HG03432 (cell line): ENCODE measurements at regions not wholly inside any gene's neighbourhood (a gene's known extent, or its start where the extent isn't known, plus 50 kb on each side); places are given as distances from the start of the nearest gene placed in this dataset.

Experiments
- ATAC-seq: cut with Tn5 transposase; IDR thresholded peaks from one replicate; pipeline ENCODE4 v1.9.1; 2021; ENCODE audit warnings: mild to moderate bottlenecking, moderate library complexity; ENCODE audit not compliant: unreplicated experiment

DNA sequence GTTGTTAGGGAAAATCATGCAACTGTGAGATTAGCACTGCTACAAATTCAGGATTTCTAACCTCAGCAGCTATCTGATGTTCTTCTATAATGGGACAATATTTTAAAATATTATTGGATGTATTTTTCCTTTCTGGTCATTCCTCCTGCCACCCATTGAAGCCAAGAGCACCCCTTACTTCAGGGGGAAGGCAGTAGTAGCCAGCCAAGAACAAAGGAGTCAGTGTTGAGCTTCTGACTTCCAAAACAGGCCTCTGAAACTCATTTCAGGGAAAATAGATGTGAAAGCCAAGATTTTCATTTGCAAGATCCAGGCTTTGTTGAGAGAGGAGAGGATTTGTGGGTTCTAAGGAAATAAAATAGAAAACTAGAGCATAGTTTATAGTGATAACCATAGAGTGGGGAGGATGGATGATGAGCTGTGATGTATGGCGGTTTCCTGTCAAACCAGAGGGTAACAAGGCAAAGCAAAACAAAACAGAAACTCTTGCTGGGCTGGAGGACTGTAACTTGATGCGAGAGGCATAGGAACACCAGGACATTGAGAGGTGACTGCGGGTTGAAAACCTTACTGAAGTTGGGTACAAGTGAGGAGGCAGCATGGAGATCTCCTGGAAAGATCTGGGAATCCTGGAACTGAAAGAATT is 173.7 kb upstream of the LEF1 start:
- ATAC-seq, result peak; percentile 69

DNA sequence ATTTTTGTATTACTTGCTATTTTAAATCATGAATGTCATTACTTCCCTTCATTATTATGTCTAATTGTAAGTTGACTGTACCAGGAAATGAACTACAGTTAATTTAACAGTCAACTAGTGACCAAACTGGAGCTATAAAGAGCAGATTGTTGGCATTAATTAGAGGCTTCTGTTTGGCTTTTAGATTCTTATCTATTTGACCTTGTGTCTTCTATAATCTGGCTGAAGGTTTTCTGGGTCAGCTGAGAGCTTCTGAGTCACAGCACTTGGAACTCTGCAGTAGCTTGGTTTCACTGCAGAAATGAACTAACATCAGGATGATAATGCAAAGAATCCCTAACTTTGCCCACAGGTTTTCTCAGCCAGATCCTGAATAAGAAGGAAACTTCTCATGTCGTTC is 169.2 kb upstream of the LEF1 start:
- no peak for ATAC-seq

DNA sequence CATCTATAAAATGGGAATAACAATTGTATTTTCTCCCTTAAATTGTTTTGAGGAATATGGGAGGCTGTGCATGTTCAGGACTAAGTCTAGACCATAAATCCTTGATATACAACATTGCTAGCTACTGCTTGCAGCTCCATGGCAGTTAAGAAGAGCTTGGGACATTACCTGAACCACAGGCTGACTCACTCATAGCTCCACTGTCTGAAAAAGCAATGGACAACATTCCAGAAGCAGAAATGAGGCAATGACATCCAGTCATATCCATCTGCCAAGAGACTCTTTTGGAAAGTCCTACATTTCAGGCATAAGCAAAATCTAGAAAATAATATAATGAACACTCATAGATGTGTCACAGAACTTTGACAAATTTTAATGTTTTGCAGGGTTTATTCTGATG is 167.3 kb upstream of the LEF1 start:
- no peak for ATAC-seq

DNA sequence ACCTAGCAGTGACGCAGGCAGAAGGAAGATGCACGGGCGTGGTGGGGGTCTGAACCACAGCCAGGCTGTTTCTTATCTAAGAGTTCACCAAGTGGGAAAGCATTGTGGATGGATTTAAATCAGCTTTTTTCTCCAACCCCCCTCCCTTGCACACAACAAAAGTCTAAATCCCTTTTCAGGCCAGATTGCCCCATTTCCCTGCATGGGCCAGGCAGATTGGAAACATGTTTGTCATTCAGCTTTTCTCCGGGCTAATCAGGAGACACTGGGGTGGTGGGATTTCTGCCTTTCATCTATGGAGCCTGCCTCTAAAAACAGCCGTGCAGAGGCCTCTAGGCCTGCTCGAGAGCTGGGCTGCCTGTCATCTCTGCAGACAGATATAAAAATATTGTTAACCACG is 166.3 kb upstream of the LEF1 start:
- no peak for ATAC-seq

DNA sequence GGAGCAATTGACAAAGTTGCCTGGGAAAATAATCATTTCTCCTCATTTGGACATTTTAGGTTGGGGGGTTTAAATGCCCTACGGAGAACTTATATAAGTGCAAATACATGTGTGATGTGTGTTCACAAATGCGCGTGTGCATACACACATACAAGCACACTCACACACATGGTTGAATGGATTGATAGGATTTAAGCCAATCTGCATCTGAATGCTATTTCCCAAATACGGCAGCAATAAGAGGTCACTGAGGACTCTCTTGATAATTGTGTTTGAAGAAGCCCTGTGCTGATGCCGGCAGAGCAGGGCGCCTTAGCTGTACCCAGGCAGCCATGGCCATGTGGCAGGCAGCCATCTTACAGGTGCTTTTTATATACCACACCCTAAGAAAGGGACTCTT is 165.3 kb upstream of the LEF1 start:
- no peak for ATAC-seq

DNA sequence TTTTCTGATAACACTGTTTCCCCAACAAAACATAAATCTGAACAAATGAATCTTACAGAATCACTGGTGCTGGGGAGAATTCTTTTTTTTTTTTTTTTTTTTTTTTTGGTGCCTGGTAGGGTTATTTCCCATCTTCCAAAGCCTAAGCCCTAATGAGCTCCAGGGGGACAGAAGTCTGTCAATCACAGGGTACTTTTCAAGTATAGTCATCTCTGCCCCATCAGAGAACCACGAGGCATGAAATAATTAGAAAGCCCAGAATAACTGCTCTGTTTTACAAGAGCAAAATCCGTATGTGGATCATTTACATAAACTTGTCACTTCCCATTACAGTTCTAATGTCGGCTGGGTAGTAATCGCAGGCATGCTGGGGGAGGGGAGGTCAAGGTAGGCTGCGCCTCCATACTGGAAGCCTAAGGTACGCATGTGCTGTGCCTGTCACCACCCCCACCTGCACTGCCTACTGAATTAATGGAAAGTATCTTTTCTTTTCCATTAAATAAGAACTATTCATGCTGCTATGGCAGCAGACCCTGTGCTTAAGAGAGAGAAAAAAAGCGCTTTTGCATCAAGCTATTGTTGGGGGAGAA is 164.7 kb upstream of the LEF1 start:
- ATAC-seq, result no peak

DNA sequence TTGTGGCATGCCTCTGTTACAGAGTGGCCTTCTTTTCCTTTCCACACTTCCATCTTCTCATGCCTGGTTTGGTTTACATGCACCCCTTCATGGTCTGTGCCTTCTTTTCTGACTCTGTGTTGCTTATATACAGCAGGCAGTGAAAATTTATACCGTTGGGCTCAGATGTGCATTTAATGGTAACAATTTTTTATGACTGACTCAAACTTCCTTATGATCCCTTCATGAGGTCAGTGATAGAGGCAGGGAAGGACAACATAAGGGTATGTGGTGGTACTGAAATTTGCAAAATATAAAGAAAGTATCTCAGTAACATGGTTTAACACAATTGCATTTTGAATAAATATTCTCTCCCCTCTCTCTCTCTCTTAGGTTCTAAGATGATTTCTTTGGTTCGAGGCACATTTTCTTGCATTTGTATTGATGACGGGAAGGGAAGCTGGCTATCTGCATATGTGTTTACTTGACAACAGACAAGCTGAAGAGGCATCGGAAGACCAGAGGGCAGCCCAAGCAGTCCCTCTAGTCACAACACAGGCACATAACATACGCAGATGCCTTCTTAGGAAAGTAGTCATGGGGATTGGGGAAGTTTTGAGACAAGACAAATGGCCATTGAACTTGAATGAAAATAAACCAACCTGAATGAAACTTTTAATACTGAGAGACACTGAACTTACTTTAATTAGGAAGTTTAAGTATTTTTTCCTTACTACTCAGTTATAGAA is 163.3 kb upstream of the LEF1 start:
- ATAC-seq, result no peak

DNA sequence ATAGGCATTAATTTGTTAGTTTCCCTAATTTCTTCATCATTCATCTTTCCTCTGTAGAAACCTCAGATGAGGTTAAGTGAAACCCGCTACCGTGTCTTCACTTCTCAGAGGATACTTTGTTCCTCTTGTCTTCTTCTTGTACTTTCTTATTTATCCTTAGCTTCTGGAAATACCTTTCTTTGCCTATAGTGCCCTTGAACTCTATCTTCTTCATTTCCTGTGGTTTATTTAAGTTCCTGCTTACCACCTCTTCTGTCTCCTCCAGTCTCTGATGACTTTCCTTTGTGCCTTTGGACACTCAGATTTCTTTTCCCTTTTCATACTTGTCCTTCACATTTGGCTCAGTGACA is 159.6 kb upstream of the LEF1 start:
- ATAC-seq, result no peak

DNA sequence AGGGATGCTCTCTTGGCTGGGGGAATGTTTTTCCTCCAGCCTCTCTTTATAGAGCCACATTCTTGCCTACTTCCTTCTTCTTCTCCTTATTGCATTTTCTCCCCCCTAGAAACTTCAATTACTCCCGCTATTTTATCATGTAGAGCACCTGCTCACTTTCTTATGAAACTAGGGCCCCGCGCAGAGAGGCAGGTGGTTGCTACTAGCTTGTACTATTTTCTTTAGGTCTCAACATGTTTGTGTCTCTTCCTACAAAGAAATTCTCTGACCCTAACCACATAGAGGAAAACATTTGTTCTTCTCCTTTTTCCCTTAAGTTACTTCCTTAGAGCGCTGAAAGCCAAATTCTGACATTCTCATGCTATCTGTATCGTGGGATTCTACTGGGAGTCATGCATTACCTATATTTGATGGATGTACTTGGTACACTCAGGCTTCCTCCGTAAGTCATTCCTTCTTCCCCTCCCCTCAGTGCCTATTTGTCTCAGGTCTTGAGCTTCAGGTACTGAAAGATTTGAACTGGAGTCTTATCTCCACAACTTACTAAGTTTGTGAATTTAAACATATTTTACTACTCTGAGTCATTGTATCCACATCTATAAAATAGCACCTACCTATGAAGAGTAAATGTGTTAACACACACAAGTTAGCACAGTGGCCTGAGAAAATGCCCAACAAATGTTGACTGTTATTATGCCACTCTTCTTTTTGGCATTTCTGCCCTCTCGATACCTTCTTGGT is 159.1 kb upstream of the LEF1 start:
- ATAC-seq, result no peak

DNA sequence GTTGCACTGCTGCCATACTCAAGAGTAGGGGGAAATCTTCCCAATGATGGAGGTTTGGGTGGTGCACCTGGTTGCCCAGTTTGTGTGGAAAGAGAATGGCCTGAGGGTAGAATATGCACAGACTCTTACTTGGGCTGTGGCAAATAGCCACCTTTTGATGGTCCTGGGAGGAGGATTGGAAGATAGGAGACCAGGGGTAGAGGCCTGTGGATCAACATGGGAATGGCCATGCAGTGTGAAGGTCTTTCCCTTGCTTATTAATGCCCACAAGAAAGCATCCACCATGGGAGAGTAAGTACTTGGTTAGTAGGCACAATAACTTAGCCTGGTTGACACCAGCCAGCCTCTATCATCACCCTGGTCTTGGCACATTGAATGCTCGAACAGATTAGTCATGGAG is 156.8 kb upstream of the LEF1 start:
- ATAC-seq, result no peak

DNA sequence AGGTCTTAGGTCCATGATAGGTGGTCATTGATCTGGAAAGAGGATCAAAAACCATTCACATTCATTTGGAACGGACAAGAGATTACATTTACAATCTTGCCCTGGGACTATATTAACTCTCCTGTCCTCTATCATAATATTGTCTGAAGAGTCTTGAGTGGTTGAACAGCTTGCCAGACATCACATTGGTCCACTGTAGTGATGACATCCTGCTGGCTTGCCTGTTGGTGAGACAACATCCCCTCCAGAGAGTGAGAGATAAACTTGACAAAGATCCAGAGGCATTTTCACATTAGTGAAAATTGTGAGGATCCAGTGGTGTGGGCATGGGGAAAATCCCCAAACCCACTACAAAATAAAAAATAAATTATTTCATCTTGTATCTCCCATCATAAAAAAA is 155.7 kb upstream of the LEF1 start:
- ATAC-seq, result no peak

DNA sequence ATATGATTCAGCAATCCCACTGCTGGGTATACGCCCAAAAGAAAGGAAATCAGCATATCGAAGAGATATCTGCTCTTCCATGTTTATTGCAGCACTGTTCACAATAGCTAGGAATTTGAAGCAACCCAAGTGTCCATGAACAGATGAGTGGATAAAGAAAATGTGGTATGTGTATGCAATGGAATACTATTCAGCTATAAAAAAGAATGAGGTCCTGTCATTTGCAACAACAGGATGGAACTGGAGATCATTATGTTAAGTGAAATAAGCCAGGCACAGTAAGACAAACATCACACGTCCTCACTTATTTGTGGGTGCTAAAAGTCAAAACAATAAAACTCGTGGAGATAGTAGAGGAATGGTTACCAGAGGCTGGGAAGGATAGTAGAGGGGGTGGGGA is 153.8 kb upstream of the LEF1 start:
- no peak for ATAC-seq

DNA sequence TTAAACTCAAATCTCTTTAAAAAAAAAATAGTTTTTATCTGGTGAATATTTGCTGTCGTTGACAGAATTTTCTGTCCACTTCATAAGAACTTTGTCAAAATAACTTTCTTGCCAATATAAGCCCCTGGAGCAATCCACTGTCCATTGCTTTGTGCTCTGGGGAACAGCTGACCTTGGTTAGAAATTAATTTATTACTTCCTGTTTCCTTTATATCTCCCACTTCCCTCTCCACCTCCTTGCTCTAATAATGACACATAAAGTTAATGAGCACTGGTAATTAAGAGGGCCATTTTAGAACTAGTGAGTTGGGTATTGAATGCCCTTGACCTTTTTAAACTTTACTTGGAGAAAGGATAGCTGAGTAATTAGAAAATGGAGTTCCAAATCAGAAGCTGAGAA is 151.3 kb upstream of the LEF1 start:
- no peak for ATAC-seq

DNA sequence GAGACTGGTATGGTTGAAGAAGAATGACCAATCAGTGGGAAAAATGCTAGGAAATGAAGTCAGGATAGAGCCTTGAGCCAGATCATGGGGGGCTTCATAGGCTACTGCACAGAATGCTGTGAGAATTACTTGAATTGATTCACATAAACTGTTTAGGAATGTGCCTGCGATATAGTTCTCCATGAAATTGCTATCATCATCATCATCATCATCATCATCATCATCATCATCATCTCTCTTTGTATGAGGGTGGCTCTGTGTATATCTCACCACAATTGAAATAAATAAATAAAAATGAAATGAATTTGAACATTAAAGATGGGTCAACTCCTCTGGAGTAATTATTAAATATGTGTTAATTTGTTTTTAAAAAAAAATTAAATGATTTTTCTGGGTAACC is 148.6 kb upstream of the LEF1 start:
- ATAC-seq, result no peak

DNA sequence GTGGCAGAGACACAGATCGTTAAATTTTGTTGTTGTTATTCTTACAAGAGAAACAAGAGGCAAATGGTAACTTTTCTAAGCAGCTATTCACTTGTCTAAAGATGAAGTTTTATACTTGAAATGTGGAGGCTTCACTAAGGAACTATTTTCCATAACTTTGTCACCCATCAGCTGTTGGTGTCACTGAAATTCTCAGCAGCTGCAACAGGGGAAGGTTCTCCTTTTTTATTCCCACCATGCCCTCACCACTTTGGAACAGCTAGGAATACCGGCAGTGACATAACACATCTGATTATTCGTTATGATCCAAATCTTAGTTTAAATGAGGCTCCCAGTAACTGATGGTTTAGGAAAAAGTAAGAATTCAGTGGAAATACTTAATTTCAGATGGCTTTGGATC is 147.0 kb upstream of the LEF1 start:
- no peak for ATAC-seq

DNA sequence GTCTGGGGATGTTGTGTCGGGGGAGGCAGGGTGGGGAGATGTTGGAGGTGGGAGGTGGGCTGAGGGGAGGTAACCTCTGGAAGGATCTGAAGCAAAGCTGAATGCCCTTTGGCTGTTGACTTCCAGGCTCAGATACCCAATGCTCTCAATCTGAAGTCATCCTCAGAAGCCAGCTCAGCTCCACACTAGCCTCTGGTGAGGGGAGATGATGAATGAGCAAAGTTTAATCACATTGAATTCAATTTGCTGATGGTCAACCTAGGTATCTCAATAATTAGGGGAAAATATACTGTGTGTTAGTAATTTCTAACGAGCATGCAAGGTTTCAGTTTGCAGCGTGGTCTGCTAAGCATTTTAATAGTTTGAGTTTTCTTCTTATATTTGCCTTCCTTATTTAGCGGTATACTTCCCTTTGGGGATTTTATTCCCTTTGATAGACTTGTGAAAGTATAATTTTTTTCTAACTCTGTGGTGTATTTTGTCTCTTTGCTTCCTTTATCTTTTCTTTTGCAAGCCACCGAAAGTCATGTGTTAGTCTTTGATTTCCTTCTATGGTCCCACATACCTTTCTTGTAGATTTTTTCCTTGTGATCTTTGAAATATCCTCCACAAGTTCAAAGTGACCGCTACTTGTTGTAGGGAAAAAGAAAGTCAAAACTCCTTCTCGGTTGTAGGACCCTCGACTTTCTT is 146.3 kb upstream of the LEF1 start:
- ATAC-seq, result no peak

DNA sequence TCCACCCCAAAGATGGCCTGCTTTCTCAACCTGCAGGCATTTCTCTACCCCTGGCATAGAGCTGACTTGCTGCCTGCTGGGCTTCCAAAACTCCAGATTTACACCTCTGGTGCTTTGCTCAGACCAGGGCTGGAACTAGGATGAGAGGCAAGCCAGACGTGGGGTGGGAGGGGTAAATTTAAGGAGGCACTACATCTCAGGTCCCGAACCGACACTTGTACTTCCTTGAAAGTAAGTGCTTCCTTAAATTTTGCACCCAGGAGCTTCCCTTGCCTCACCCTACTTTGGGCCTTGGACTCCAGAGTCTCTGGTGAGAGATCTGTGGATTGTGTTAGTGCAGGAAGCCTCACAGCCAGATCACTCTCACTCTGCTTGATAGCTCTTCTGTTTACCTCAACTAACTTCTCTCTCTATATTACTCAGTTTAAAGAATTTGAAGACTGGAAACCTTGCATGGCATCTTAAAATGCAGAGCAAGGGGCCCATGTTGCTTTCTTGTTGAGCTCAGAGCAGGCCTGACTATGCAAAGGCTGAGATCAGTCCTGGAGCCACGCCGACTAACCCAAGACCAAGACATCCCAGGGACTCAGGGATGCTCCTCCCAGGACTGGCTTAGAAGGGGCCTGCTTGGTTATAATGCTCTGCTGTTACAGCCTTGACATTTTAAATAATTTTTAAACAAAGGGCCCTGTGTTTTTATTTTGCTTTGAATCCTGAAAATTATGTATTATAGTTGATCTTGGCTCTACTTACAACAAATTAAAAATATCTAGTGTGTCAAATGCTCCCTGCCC is 145.0 kb upstream of the LEF1 start:
- no peak for ATAC-seq

DNA sequence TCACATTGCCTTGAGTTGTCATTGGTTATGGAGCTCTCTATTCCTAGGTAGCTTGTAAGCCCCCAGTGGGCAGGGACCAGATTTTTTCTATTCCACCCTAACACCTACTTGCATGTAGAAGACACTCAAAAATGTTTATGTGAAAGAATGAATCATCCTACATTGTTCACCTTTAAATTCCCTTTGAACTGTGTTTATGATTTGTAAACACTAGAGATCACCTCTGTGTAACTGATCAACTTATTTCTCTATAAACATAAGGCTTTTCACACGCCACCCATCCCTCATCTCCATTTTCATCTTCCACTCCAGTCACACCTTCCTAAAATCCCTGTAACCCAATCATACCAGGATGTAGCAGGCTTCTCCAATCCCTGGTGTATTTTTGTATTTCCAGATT is 142.6 kb upstream of the LEF1 start:
- ATAC-seq, result no peak

DNA sequence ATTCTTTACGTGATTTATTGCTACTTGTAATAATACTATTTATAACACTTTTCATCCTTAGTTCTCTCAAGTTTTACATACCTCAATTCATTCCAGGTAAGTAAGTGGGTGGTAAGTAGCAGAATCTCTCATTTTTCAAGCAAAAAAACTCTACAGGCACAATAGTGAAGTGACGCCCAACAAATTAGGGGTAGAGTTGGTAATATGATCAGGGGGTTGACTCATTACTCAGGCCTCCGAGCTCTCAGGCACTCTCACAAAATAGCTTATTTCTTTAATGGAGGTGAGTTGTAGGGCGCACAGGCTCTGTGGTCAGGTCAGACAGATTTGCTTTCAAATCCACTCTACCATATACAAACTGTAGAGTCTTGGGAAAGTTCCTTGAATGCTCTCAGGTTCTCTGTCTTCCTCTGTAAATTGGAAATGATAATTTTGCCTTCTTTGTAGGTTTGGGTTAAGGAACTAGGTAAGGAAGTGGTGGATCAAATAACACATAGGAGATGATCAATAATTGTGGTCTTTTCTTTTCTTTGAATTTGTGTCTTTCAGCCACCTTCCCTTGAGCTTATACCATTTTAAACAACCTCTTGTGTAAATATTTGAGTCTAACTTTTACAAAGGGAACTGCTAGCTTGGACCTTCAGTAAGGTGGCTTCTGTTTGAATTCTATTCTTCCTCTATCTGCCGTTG is 134.9 kb upstream of the LEF1 start:
- ATAC-seq, result no peak
